ENCODE measurements at regions not wholly inside any gene's neighbourhood (a gene's known extent, or its start where the extent isn't known, plus 50 kb on each side); places are given as distances from the start of the nearest gene placed in this dataset.

- DNase-seq (ENCODE audit: low read depth): no peak
- no peak overlapping the region for H3K4me3 ChIP-seq (ENCODE audit: low read depth, low read length)
- TF ChIP-seq CTCF (IDR thresholded peaks at IDR 0.05; ENCODE audit: insufficient read depth, low read length): no peak
Measured at GRCh38 chr13:74562381-74562780, 428.2 kb upstream of the KLF12 start.

- no peak for DNase-seq (ENCODE audit: low read depth)
- H3K4me3 ChIP-seq (ENCODE audit: low read depth, low read length): no peak overlapping the region
- no peak for TF ChIP-seq CTCF (IDR thresholded peaks at IDR 0.05; ENCODE audit: insufficient read depth, low read length)
Measured at GRCh38 chr13:74561155-74561554, 427.0 kb upstream of the KLF12 start.

GRCh38 chr13:74560325-74560724 is 426.1 kb upstream of the KLF12 start:
- TF ChIP-seq CTCF (IDR thresholded peaks at IDR 0.05; ENCODE audit: insufficient read depth, low read length): no peak
- no peak overlapping the region for H3K4me3 ChIP-seq (ENCODE audit: low read depth, low read length)
- no peak for DNase-seq (ENCODE audit: low read depth)

- no peak overlapping the region for H3K4me3 ChIP-seq (ENCODE audit: low read depth, low read length)
- no peak for DNase-seq (ENCODE audit: low read depth)
- no peak for TF ChIP-seq CTCF (IDR thresholded peaks at IDR 0.05; ENCODE audit: insufficient read depth, low read length)
Measured at GRCh38 chr13:74557870-74558269, 423.7 kb upstream of the KLF12 start.

- H3K4me3 ChIP-seq (ENCODE audit: low read depth, low read length): no peak overlapping the region
- TF ChIP-seq CTCF (IDR thresholded peaks at IDR 0.05; ENCODE audit: insufficient read depth, low read length): no peak
- no peak for DNase-seq (ENCODE audit: low read depth)
Measured at GRCh38 chr13:74555651-74556420, 421.6 kb upstream of the KLF12 start.

- no peak for TF ChIP-seq CTCF (IDR thresholded peaks at IDR 0.05; ENCODE audit: insufficient read depth, low read length)
- H3K4me3 ChIP-seq (ENCODE audit: low read depth, low read length): no peak overlapping the region
- no peak for DNase-seq (ENCODE audit: low read depth)
Measured at GRCh38 chr13:74555276-74555625, 421.0 kb upstream of the KLF12 start.
